A673 (cell line): ENCODE measurements at regions not wholly inside any gene's neighbourhood (a gene's known extent, or its start where the extent isn't known, plus 50 kb on each side); places are given as distances from the start of the nearest gene placed in this dataset.

ENCODE experiments used
- CTCF ChIP-seq: fragments of 300-800, 200-600 bp; sonication (generic); conservative IDR thresholded peaks from 2 replicates; pipeline ENCODE4 v1.5.1; 2017; ENCODE audit warnings: low read depth, mild to moderate bottlenecking, antibody characterized with exemption, low read length, moderate library complexity, mixed read lengths
- EZH2 ChIP-seq: fragments of 200-600 bp; sonication (generic); IDR thresholded peaks from 2 replicates; pipeline ENCODE4 v1.6.1; 2017; ENCODE audit warnings: borderline replicate concordance, low read depth, mild to moderate bottlenecking, mixed read lengths, antibody characterized with exemption, low read length; ENCODE audit not compliant: poor library complexity, severe bottlenecking

DNA sequence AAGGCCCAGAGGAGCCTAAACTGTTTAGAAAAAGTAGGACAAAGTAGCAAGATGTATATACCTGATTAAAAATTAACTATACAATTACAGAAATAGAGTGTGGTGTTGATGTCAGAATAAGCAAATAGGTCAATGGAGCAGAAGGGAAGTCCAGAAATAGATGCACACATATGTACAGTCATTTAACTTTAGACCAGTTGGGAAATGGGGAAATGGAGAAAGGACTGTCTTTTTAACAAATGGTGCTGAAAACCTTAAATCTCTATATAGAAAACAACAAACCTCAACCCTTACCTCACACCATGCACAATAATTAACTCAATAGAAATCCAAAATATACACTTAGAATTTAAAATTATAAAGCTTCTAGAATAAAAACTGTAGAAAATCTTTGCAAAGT is 72.2 kb downstream of the CH25H start:
- TF ChIP-seq CTCF (no peak), EZH2 (no peak)
